ENCODE measurements at regions not wholly inside any gene's neighbourhood (a gene's known extent, or its start where the extent isn't known, plus 50 kb on each side); places are given as distances from the start of the nearest gene placed in this dataset.

DNA sequence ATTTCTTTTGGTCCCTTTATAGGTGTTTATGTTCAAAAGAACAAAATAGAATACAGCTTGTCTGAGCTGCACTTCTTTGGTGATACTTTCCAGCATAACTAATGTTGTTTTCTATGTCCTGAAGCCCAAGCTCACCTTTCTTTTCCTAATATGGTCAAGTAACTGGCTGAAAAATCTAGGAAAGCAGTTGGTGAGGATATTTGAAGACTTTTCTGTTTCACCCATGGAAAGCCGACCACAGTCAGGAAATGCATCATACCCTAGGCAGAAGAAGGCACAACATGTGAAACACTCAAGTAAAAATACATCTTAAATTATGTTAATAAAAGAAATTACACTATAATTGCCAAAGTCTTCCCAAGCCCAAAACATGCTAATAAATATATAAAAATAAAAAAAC is 337.0 kb downstream of the PDGFC start:
- no peak overlapping the region for H3K4me3 ChIP-seq
- no peaks in the 10 kb centered on the region for H3K9me3 ChIP-seq
- WGBS, 4 donors: 69 to 82% (median 80%) methylated on average over 1 of the region's 1 CpG
- intact Hi-C loops (cut with DNase I): no loop called here
- no peaks in the 10 kb centered on the region for H3K27me3 ChIP-seq
- TF ChIP-seq POLR2A (IDR thresholded peaks at IDR 0.05) (no peak), CTCF (IDR thresholded peaks at IDR 0.05) (no peak)
- no peak overlapping the region for H3K27ac ChIP-seq
- no peak for DNase-seq
- no peak for ATAC-seq
- no peaks in the 10 kb centered on the region for H3K36me3 ChIP-seq
- no peaks in the 10 kb centered on the region for H3K4me1 ChIP-seq

DNA sequence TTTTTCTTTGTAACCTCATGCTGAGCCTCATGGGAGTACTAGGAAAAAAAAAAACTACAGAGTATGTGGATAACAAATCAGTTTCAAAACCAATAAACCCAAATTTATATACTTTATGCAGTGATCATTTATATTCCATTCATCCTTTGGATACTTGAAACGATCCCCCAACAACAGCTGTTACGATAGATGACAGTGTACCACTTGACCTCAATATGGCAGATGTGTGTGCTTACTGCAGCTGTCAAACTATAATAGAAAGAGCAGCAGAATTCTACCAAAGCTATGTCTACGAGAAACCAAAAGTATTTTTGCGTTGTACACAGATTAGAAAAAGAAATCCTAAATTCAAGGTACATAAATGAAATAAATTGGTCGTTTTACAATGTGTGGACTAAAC is 337.8 kb downstream of the PDGFC start:
- Histone ChIP-seq H3K4me1 (no peaks in the 10 kb centered on the region), H3K36me3 (no peaks in the 10 kb centered on the region), H3K4me3 (no peak overlapping the region), H3K27ac (no peak overlapping the region), H3K27me3 (no peaks in the 10 kb centered on the region), H3K9me3 (no peaks in the 10 kb centered on the region)
- WGBS, 4 donors: 73 to 84% (median 75%) methylated on average over 5 of the region's 5 CpGs
- ATAC-seq: no peak
- no peak for DNase-seq
- TF ChIP-seq CTCF (IDR thresholded peaks at IDR 0.05): no peak
- no peak for TF ChIP-seq POLR2A (IDR thresholded peaks at IDR 0.05)
- intact Hi-C loops (cut with DNase I): no loop called here

DNA sequence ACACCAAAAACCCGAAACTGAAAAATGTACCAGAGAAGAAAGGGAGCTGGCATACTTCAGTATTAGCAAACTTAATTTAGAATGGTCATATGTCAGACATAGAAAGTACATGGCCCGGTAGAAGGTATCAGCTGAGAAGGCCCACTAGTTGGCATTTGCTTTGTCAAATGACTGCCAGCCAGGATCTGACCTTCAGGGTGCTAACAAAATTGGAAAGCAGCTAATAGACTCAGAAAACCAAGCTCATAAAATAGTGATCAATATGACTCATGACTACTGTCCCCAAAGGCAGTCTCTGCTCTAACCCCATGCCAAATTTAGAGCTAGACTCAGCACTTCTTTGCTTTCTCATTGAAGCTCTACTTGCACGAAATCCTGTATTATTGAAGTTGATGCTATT is 342.7 kb downstream of the PDGFC start:
- no peak for DNase-seq
- H3K36me3 ChIP-seq: no peaks in the 10 kb centered on the region
- H3K9me3 ChIP-seq: peaks cover 0 to 8% (median 0%) of the 10 kb centered on the region in 12 donors
- no peaks in the 10 kb centered on the region for H3K4me1 ChIP-seq
- H3K27me3 ChIP-seq: no peaks in the 10 kb centered on the region
- no peak for ATAC-seq
- TF ChIP-seq CTCF (IDR thresholded peaks at IDR 0.05): no peak
- TF ChIP-seq POLR2A (IDR thresholded peaks at IDR 0.05): no peak
- no peak overlapping the region for H3K27ac ChIP-seq
- intact Hi-C loops (cut with DNase I): no loop called here
- WGBS, 4 donors: 56 to 71% (median 61%) methylated on average over 3 of the region's 3 CpGs
- no peak overlapping the region for H3K4me3 ChIP-seq

DNA sequence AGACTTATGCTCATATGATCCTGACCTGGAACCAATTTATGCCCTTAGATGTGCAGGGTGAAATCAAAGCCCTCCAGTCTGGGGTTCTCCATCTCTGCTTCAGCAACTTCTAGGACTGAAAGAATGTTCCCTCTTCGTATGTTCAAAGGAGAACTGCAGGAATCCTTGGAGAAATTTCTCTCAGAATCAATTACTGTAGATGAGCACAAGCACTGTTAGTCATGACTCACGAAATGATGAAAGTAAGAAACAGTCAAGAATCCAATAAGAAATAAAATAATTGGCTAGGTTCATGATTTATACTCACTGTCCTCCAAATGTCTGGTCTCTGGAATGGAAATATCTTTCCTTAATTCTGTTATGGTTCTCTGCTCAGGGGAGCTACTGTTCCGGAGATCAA is 348.2 kb downstream of the PDGFC start:
- no peak for DNase-seq
- Histone ChIP-seq H3K27me3 (no peaks in the 10 kb centered on the region), H3K36me3 (no peaks in the 10 kb centered on the region), H3K4me1 (no peaks in the 10 kb centered on the region), H3K9me3 (peaks cover 0 to 8% (median 0%) of the 10 kb centered on the region in 12 donors), H3K4me3 (no peak overlapping the region), H3K27ac (no peak overlapping the region)
- no peak for TF ChIP-seq POLR2A (IDR thresholded peaks at IDR 0.05)
- no peak for TF ChIP-seq CTCF (IDR thresholded peaks at IDR 0.05)
- 75 to 83% (median 77%) methylated on average over 3 of the region's 3 CpGs for WGBS, 4 donors
- ATAC-seq: no peak
- intact Hi-C loops (cut with DNase I): no loop called here
